ENCODE measurements at regions not wholly inside any gene's neighbourhood (a gene's known extent, or its start where the extent isn't known, plus 50 kb on each side); places are given as distances from the start of the nearest gene placed in this dataset.
"Not testable (repeated sequence)": the region's sequence is repeated elsewhere in the genome, so short reads cannot be mapped to it uniquely, and the experiment has no call there.

DNA sequence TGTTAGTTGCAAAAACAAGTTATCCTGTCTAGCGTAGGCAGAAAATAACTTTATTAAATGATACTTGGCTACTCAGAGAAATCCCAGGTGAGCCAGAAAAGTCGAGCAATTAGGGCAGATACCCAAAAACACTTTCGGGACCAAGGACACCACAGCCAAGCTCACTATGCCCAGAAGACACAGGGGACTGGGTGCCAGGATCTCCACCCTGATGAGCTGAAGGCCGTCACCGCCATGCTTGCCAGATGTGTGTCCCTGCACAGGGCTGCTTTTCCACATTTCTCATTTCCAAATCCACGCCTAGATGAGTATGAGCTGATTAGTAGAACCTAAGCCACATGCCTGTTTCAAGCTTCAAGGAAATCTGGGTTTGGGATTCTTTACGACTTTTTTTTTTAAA, 214.0 kb upstream of the SMLR1 start:
- no peaks in the 10 kb centered on the region for H4K20me1 ChIP-seq (ENCODE audit: control insufficient read depth, extremely low read depth, insufficient read depth, low read length)
- H3K4me2 ChIP-seq (ENCODE audit: extremely low read depth, insufficient read depth, low read length) = no peak overlapping the region
- no peaks in the 10 kb centered on the region for H3K9me3 ChIP-seq (ENCODE audit: control insufficient read depth, insufficient read depth, low read depth, low read length)
- no peaks in the 10 kb centered on the region for H3K36me3 ChIP-seq (ENCODE audit: control insufficient read depth, insufficient read depth, low read length)
- no peak overlapping the region for H3K27ac ChIP-seq (ENCODE audit: insufficient read depth, low read length)
- no peaks in the 10 kb centered on the region for H3K79me2 ChIP-seq (ENCODE audit: control insufficient read depth, insufficient read depth, low read length)
- H2AFZ ChIP-seq (ENCODE audit: low read length) = no peak overlapping the region
- no peak for TF ChIP-seq EZH2 (IDR thresholded peaks at IDR 0.05; ENCODE audit: low read length, missing control alignments)
- TF ChIP-seq, protein P1, sequence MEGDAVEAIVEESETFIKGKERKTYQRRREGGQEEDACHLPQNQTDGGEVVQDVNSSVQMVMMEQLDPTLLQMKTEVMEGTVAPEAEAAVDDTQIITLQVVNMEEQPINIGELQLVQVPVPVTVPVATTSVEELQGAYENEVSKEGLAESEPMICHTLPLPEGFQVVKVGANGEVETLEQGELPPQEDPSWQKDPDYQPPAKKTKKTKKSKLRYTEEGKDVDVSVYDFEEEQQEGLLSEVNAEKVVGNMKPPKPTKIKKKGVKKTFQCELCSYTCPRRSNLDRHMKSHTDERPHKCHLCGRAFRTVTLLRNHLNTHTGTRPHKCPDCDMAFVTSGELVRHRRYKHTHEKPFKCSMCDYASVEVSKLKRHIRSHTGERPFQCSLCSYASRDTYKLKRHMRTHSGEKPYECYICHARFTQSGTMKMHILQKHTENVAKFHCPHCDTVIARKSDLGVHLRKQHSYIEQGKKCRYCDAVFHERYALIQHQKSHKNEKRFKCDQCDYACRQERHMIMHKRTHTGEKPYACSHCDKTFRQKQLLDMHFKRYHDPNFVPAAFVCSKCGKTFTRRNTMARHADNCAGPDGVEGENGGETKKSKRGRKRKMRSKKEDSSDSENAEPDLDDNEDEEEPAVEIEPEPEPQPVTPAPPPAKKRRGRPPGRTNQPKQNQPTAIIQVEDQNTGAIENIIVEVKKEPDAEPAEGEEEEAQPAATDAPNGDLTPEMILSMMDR (conservative IDR thresholded peaks at IDR 0.05 in 1 of 2, IDR thresholded peaks at IDR 0.05 in 1 of 2; ENCODE audit: low read depth in 1 of 2, low read length in 2 of 2) = no peak
- no peak overlapping the region for H3K4me3 ChIP-seq (replicated peaks in 1 of 4; ENCODE audit: control extremely low read depth in 1 of 4, insufficient read depth in 1 of 4, low read depth in 3 of 4, low read length in 4 of 4)
- H3K27me3 ChIP-seq (ENCODE audit: control insufficient read depth, insufficient read depth, low read length) = no peaks in the 10 kb centered on the region
- no peak overlapping the region for H3K9ac ChIP-seq (ENCODE audit: insufficient read depth, low read length)
- H3K4me1 ChIP-seq (ENCODE audit: control insufficient read depth, extremely low read depth, insufficient read depth, low read length) = no peaks in the 10 kb centered on the region
- no peak for DNase-seq (ENCODE audit: low read depth in 2 of 2)

DNA sequence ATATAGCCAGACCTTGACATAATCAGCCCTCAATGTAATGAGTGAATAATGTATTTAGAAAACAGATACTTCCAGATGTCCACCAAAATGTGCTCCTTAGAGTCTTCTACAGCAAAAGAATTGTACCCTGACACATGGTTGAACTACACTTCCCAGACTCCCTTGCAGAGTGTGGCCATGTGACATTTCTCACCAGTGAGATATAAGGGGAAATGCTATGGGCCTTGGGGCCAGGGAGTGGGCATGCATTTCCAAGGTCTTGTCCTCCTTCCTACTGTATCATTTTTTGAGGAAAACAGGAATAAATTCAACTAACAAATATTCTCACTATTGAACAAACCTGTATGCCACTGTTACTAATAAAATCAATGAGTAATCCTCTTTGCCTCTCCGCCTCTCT, 211.4 kb upstream of the SMLR1 start:
- no peak overlapping the region for H3K4me3 ChIP-seq (replicated peaks in 1 of 4; ENCODE audit: control extremely low read depth in 1 of 4, insufficient read depth in 1 of 4, low read depth in 3 of 4, low read length in 4 of 4)
- H3K9ac ChIP-seq (ENCODE audit: insufficient read depth, low read length) = no peak overlapping the region
- H2AFZ ChIP-seq (ENCODE audit: low read length) = no peak overlapping the region
- H3K27me3 ChIP-seq (ENCODE audit: control insufficient read depth, insufficient read depth, low read length) = no peaks in the 10 kb centered on the region
- H3K4me1 ChIP-seq (ENCODE audit: control insufficient read depth, extremely low read depth, insufficient read depth, low read length) = no peaks in the 10 kb centered on the region
- H4K20me1 ChIP-seq (ENCODE audit: control insufficient read depth, extremely low read depth, insufficient read depth, low read length) = no peaks in the 10 kb centered on the region
- no peaks in the 10 kb centered on the region for H3K9me3 ChIP-seq (ENCODE audit: control insufficient read depth, insufficient read depth, low read depth, low read length)
- no peak for DNase-seq (ENCODE audit: low read depth in 2 of 2)
- no peak overlapping the region for H3K27ac ChIP-seq (ENCODE audit: insufficient read depth, low read length)
- no peaks in the 10 kb centered on the region for H3K36me3 ChIP-seq (ENCODE audit: control insufficient read depth, insufficient read depth, low read length)
- TF ChIP-seq EZH2 (IDR thresholded peaks at IDR 0.05; ENCODE audit: low read length, missing control alignments) = no peak
- TF ChIP-seq, protein P1 (conservative IDR thresholded peaks at IDR 0.05 in 1 of 2, IDR thresholded peaks at IDR 0.05 in 1 of 2; ENCODE audit: low read depth in 1 of 2, low read length in 2 of 2) = no peak
- H3K4me2 ChIP-seq (ENCODE audit: extremely low read depth, insufficient read depth, low read length) = no peak overlapping the region
- H3K79me2 ChIP-seq (ENCODE audit: control insufficient read depth, insufficient read depth, low read length) = no peaks in the 10 kb centered on the region

DNA sequence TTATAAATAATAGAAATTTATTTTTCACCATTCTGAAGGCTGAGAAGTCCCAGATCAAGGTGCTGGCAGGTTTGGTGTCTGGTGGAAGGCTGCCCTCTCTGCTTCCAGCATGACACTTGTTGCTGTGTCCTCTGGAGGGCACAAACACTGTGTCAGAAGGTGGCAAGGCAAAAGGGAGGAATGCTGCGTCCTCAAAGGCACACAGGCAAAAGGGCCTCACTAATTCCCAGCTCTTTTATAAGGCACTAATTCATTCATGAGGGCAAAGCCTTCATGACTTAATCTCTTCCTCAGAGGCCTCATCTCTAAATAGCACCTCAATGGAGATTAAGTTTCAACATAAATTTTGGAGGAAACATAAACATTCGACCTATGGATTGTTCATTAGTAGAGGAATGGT, 209.5 kb upstream of the SMLR1 start:
- Histone ChIP-seq H3K36me3 (ENCODE audit: control insufficient read depth, insufficient read depth, low read length) (no peaks in the 10 kb centered on the region), H2AFZ (ENCODE audit: low read length) (no peak overlapping the region), H3K4me2 (ENCODE audit: extremely low read depth, insufficient read depth, low read length) (no peak overlapping the region), H3K27me3 (ENCODE audit: control insufficient read depth, insufficient read depth, low read length) (no peaks in the 10 kb centered on the region), H3K4me3 (replicated peaks in 1 of 4; ENCODE audit: control extremely low read depth in 1 of 4, insufficient read depth in 1 of 4, low read depth in 3 of 4, low read length in 4 of 4) (no peak overlapping the region), H3K27ac (ENCODE audit: insufficient read depth, low read length) (no peak overlapping the region), H3K4me1 (ENCODE audit: control insufficient read depth, extremely low read depth, insufficient read depth, low read length) (no peaks in the 10 kb centered on the region), H3K9me3 (ENCODE audit: control insufficient read depth, insufficient read depth, low read depth, low read length) (no peaks in the 10 kb centered on the region), H3K9ac (ENCODE audit: insufficient read depth, low read length) (no peak overlapping the region), H3K79me2 (ENCODE audit: control insufficient read depth, insufficient read depth, low read length) (no peaks in the 10 kb centered on the region), H4K20me1 (ENCODE audit: control insufficient read depth, extremely low read depth, insufficient read depth, low read length) (no peaks in the 10 kb centered on the region)
- no peak for DNase-seq (ENCODE audit: low read depth in 2 of 2)
- TF ChIP-seq EZH2 (IDR thresholded peaks at IDR 0.05; ENCODE audit: low read length, missing control alignments) = no peak
- TF ChIP-seq, protein P1 (conservative IDR thresholded peaks at IDR 0.05 in 1 of 2, IDR thresholded peaks at IDR 0.05 in 1 of 2; ENCODE audit: low read depth in 1 of 2, low read length in 2 of 2) = no peak

DNA sequence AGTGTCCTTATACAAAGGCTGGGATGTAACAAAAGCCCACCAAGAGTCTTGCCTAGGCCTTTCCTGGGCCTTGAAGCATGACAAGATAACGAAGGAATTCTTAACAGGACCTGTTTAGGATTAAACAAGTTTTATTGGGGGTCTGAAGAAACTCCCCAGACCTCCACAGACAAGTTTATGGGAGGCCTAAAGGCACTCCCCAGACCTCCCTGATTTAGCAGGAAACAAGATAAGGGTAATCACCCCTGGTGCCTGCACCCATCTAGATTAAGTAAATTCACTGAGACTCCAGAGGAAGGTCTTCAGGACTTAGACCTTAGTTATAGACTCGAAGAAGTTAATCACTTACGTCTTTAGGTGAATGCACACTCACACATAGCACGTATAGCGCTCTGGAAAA, 208.4 kb upstream of the SMLR1 start:
- H3K9ac ChIP-seq (ENCODE audit: insufficient read depth, low read length); H3K36me3 ChIP-seq (ENCODE audit: control insufficient read depth, insufficient read depth, low read length); DNase-seq (ENCODE audit: low read depth in 2 of 2); H3K27me3 ChIP-seq (ENCODE audit: control insufficient read depth, insufficient read depth, low read length); H3K4me1 ChIP-seq (ENCODE audit: control insufficient read depth, extremely low read depth, insufficient read depth, low read length); H4K20me1 ChIP-seq (ENCODE audit: control insufficient read depth, extremely low read depth, insufficient read depth, low read length); H2AFZ ChIP-seq (ENCODE audit: low read length); H3K4me3 ChIP-seq (replicated peaks in 1 of 4; ENCODE audit: control extremely low read depth in 1 of 4, insufficient read depth in 1 of 4, low read depth in 3 of 4, low read length in 4 of 4); H3K79me2 ChIP-seq (ENCODE audit: control insufficient read depth, insufficient read depth, low read length); H3K27ac ChIP-seq (ENCODE audit: insufficient read depth, low read length); H3K9me3 ChIP-seq (ENCODE audit: control insufficient read depth, insufficient read depth, low read depth, low read length); H3K4me2 ChIP-seq (ENCODE audit: extremely low read depth, insufficient read depth, low read length): not testable (repeated sequence)
